ENCODE measurements at regions not wholly inside any gene's neighbourhood (a gene's known extent, or its start where the extent isn't known, plus 50 kb on each side); places are given as distances from the start of the nearest gene placed in this dataset.

GRCh38 chr6:22883061-22883717 lies 313.8 kb downstream of the HDGFL1 start:
- DNase-seq (ENCODE audit: low spot score), result no peak

DNA sequence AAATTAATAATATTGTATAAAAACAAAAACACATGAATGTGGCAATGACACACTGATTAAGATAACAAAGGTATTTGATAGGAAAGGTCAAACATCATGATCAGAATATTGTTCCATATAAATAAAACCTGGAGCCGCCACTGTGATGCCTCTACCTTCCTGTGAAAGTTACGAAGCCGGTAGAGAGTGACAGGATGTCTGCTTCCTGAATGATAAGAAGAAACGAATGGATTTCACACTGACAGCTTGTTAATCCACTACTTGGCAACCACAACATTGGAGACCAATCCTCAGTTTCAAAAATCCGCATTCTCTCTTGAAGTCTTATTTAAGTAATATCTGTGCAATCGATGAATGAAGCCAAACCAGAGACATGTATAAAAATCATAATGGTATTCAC lies 315.1 kb downstream of the HDGFL1 start:
- DNase-seq (ENCODE audit: low spot score), result no peak

- DNase-seq (ENCODE audit: low spot score), result peak; percentile 91
These were observed 317.6 kb downstream of the HDGFL1 start for GRCh38 chr6:22886650-22887581.

GRCh38 chr6:22888163-22888752 lies 318.9 kb downstream of the HDGFL1 start:
- peak; percentile 97 for DNase-seq (ENCODE audit: low spot score)

- DNase-seq (ENCODE audit: low spot score), result no peak
These were observed 322.6 kb downstream of the HDGFL1 start for GRCh38 chr6:22891934-22892333.

- peak; percentile 99 for DNase-seq (ENCODE audit: low spot score)
These were observed 323.1 kb downstream of the HDGFL1 start for GRCh38 chr6:22892452-22892851.

GRCh38 chr6:22896696-22897095 lies 327.3 kb downstream of the HDGFL1 start:
- no peak for DNase-seq (ENCODE audit: low spot score)

- no peak for DNase-seq (ENCODE audit: low spot score)
These were observed 330.1 kb downstream of the HDGFL1 start for GRCh38 chr6:22899426-22899825.

- no peak for DNase-seq (ENCODE audit: low spot score)
These were observed 334.5 kb downstream of the HDGFL1 start for GRCh38 chr6:22903826-22904225.

- peak; percentile 33 for DNase-seq (ENCODE audit: low spot score)
These were observed 335.1 kb downstream of the HDGFL1 start for GRCh38 chr6:22904431-22904830.

- peak; percentile 72 for DNase-seq (ENCODE audit: low spot score)
These were observed 336.8 kb downstream of the HDGFL1 start for GRCh38 chr6:22906091-22906549.

- no peak for DNase-seq (ENCODE audit: low spot score)
These were observed 337.7 kb downstream of the HDGFL1 start for GRCh38 chr6:22907085-22907484.

- no peak for DNase-seq (ENCODE audit: low spot score)
These were observed 341.0 kb downstream of the HDGFL1 start for GRCh38 chr6:22910370-22910769.

DNA sequence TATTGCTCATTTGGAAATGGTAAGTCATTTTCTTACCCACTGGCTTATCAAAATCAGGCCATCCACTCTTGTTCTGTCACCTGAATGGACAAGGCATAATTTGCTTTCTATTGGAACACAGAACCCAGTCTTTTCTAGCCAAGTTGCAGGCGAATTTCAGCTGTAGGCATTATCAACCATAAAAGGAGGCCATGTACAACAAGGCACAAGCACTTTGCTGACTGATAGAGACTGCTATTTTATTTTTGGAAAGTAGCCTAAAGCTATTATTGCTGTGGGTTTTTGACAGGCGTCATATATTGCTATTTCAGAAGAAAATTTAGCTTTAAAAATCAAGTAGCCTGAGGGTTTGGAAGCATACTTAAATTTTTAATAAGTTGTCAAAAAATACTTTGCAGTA lies 344.2 kb downstream of the HDGFL1 start:
- DNase-seq (ENCODE audit: low spot score), result no peak

- peak; percentile 6 for DNase-seq (ENCODE audit: low spot score)
These were observed 348.0 kb downstream of the HDGFL1 start for GRCh38 chr6:22917344-22917743.

- DNase-seq (ENCODE audit: low spot score), result no peak
These were observed 352.5 kb downstream of the HDGFL1 start for GRCh38 chr6:22921828-22922227.

- no peak for DNase-seq (ENCODE audit: low spot score)
These were observed 356.0 kb downstream of the HDGFL1 start for GRCh38 chr6:22925304-22925835.

DNA sequence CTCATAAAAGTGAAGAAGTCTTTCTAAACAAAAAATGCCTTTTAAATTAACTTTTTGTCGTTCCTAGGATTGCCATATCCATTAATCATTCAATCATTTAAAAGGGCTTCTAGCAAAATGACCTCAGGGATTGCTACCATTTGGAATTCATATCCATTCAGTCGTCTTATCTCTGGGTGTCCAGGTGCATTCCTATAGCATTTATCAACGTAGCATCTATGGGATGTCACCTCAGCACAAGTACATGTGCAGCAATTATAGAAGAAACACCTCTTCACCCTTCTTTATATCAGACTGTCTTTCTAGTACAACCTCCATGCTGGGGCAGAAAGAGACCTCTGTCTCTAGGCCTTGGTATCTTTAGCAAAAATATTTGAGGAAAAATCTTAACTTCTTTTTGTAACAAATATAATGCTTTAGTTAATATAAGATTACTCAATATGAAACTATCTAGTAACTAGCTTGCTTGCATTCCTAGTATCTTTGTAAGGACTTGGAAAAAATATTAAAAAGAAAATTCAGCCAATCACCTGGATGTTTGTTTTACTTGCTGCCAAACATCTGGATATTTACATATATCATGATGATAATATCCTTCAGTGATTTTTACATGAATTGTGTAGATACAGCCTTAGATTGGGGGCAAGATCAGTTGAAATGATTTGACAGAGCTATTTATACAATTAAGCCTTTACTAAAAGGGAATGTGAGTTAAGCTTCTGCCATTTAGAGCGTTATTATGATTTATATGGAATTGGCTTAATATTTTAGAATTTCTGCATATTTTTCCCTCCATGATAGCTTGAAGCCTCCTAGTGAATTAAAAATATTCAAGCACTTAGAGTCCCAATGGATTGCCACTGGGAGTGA lies 356.8 kb downstream of the HDGFL1 start:
- no peak for DNase-seq (ENCODE audit: low spot score)

- no peak for DNase-seq (ENCODE audit: low spot score)
These were observed 357.5 kb downstream of the HDGFL1 start for GRCh38 chr6:22926790-22927354.

- DNase-seq (ENCODE audit: low spot score), result no peak
These were observed 359.4 kb downstream of the HDGFL1 start for GRCh38 chr6:22928775-22929174.

- peak; percentile 73 for DNase-seq (ENCODE audit: low spot score)
These were observed 360.1 kb downstream of the HDGFL1 start for GRCh38 chr6:22929311-22929985.

Data from kidney tubule cell (primary cell).